Spleen (tissue), 8 donors: ENCODE measurements at regions not wholly inside any gene's neighbourhood (a gene's known extent, or its start where the extent isn't known, plus 50 kb on each side); places are given as distances from the start of the nearest gene placed in this dataset.

ENCODE experiments used
- DNase-seq: peaks from one replicate; pipeline ENCODE4 v3.0.0-alpha.2; 2020
- H3K27ac ChIP-seq, 8 donors: fragments of 200-600 bp; sonication (generic) in 7 of 8; 1 replicate in 4 of 8; 2 replicates in 4 of 8; pipeline versions ENCODE4 v1.5.0 to v1.8.0; 2016 to 2021; ENCODE audit warnings: inconsistent platforms in 4 of 8, mild to moderate bottlenecking in 4 of 8, moderate library complexity in 1 of 8
- H3K27me3 ChIP-seq, 7 donors: fragments of 200-600 bp; sonication (generic) in 6 of 7; replicated peaks in 1 of 7; 1 replicate in 4 of 7; 2 replicates in 3 of 7; pipeline versions ENCODE4 v1.5.0 to v1.8.0; 2016 to 2021; ENCODE audit warnings: inconsistent platforms in 3 of 7, mild to moderate bottlenecking in 1 of 7
- H3K36me3 ChIP-seq, 6 donors: fragments of 200-600 bp; sonication (generic) in 5 of 6; 1 replicate in 4 of 6; 2 replicates in 2 of 6; pipeline versions ENCODE4 v1.5.0 to v1.8.0; 2016 to 2021; ENCODE audit warnings: inconsistent platforms in 2 of 6
- H3K4me1 ChIP-seq, 6 donors: fragments of 200-600 bp; sonication (generic) in 5 of 6; 1 replicate in 3 of 6; 2 replicates in 3 of 6; pipeline versions ENCODE4 v1.5.0 to v1.8.0; 2016 to 2021; ENCODE audit warnings: inconsistent platforms in 3 of 6
- H3K4me3 ChIP-seq, 8 donors: fragments of 200-600 bp; sonication (generic) in 7 of 8; 1 replicate in 4 of 8; 2 replicates in 4 of 8; pipeline versions ENCODE4 v1.5.0 to v1.8.0; 2016 to 2021; ENCODE audit warnings: inconsistent platforms in 4 of 8, mild to moderate bottlenecking in 4 of 8, moderate library complexity in 2 of 8
- H3K9me3 ChIP-seq, 8 donors: fragments of 200-600 bp; sonication (generic) in 7 of 8; 1 replicate in 4 of 8; 2 replicates in 4 of 8; pipeline versions ENCODE4 v1.5.0 to v1.8.0; 2016 to 2021; ENCODE audit warnings: inconsistent platforms in 4 of 8
- POLR2A ChIP-seq, 3 donors: fragments of 450-650 bp; IDR thresholded peaks; one replicate each; pipeline ENCODE4 v1.5.1; 2017; ENCODE audit warnings: antibody characterized with exemption in 3 of 3, mild to moderate bottlenecking in 1 of 3
- POLR2AphosphoS5 ChIP-seq, 3 donors: sonication (generic); formaldehyde crosslinking; IDR thresholded peaks; one replicate each; pipeline ENCODE4 v1.5.1; 2017; ENCODE audit warnings: antibody characterized with exemption in 3 of 3
- intact Hi-C: fragments of 100-400 bp; cut with DNase I; formaldehyde crosslinking; loops from one replicate; pipeline ENCODE4 v1.15.0; 2023; ENCODE audit warnings: low total_unique reads
- TF ChIP-seq, protein P1 (sequence below), 11 experiments: fragments of 200-600 bp in 7 of 11; fragments of 450-650 bp in 4 of 11; sonication (generic) in 4 of 11; IDR thresholded peaks in 8 of 11; conservative IDR thresholded peaks in 3 of 11; 1 replicate in 7 of 11; 2 replicates in 4 of 11; pipeline versions ENCODE4 v1.4.0 to v1.8.0; 2016 to 2021; ENCODE audit warnings: antibody characterized with exemption in 11 of 11, inconsistent platforms in 4 of 11, mild to moderate bottlenecking in 1 of 11
- donor health status: DM: no; HTN: no; CAD: no; lungs with moderate emphysema.
- donor health status: DM: no; HTN: no; CAD: no.
- donor health status: DM: no; HTN: no; CAD: no.
- donor health status: DM: yes; HTN: yes; CAD: no.

DNA sequence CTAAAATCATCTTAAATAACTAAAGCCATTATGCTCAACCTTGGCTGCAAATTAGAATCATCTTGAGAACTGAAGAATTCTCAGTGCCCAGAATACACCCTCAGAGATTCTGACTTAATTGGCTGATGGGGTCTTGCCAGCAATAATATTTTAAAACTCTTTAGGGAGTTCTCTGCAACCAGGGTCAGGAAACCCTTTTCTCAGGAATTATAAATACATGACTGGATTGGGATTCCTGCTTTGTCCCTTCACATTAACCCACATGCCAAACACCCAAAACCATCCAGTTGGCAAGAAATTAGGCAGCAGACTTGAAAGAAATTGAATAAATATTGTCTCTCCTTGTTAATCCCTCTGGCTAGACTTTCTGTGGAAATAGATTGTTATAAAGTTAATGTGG is 482.3 kb upstream of the NECTIN3 start:
- DNase-seq = no peak
- Histone ChIP-seq H3K4me1 (no peaks in the 10 kb centered on the region), H3K27ac (no peak overlapping the region), H3K9me3 (peaks cover 0 to 16% (median 2%) of the 10 kb centered on the region in 8 donors), H3K27me3 (no peaks in the 10 kb centered on the region), H3K36me3 (no peaks in the 10 kb centered on the region), H3K4me3 (no peak overlapping the region)
- TF ChIP-seq POLR2A (IDR thresholded peaks at IDR 0.05) (no peak), POLR2AphosphoS5 (IDR thresholded peaks at IDR 0.05) (no peak)
- TF ChIP-seq, protein P1, sequence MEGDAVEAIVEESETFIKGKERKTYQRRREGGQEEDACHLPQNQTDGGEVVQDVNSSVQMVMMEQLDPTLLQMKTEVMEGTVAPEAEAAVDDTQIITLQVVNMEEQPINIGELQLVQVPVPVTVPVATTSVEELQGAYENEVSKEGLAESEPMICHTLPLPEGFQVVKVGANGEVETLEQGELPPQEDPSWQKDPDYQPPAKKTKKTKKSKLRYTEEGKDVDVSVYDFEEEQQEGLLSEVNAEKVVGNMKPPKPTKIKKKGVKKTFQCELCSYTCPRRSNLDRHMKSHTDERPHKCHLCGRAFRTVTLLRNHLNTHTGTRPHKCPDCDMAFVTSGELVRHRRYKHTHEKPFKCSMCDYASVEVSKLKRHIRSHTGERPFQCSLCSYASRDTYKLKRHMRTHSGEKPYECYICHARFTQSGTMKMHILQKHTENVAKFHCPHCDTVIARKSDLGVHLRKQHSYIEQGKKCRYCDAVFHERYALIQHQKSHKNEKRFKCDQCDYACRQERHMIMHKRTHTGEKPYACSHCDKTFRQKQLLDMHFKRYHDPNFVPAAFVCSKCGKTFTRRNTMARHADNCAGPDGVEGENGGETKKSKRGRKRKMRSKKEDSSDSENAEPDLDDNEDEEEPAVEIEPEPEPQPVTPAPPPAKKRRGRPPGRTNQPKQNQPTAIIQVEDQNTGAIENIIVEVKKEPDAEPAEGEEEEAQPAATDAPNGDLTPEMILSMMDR (IDR thresholded peaks at IDR 0.05 in 8 of 11, conservative IDR thresholded peaks at IDR 0.05 in 3 of 11) = no peak
- intact Hi-C loops = no loop called here

DNA sequence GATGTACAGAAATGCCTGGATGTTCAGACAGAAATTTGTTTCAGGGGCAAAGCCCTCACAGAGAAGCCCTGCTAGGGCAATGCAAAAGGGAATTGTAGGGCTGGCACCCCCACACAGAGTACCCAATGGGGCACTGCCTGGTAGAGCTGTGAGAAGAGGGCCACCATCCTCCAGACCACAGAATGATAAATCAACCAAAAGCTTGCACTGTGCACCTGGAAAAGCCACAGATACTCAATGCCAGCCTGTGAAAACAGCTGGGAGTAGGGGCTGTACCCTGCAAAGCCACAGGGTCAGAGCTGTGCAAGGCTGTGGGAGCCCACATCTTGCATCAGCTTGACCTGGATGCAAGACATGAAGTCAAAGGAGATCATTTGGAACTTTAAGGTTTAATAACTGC is 477.9 kb upstream of the NECTIN3 start:
- DNase-seq = no peak
- Histone ChIP-seq H3K36me3 (no peaks in the 10 kb centered on the region), H3K4me3 (no peak overlapping the region), H3K27me3 (no peaks in the 10 kb centered on the region), H3K4me1 (no peaks in the 10 kb centered on the region), H3K27ac (no peak overlapping the region), H3K9me3 (peaks cover 0 to 38% (median 17%) of the 10 kb centered on the region in 8 donors)
- TF ChIP-seq POLR2A (IDR thresholded peaks at IDR 0.05) = no peak
- TF ChIP-seq POLR2AphosphoS5 (IDR thresholded peaks at IDR 0.05) = no peak
- TF ChIP-seq, protein P1 (IDR thresholded peaks at IDR 0.05 in 8 of 11, conservative IDR thresholded peaks at IDR 0.05 in 3 of 11) = no peak
- intact Hi-C loops = no loop called here

DNA sequence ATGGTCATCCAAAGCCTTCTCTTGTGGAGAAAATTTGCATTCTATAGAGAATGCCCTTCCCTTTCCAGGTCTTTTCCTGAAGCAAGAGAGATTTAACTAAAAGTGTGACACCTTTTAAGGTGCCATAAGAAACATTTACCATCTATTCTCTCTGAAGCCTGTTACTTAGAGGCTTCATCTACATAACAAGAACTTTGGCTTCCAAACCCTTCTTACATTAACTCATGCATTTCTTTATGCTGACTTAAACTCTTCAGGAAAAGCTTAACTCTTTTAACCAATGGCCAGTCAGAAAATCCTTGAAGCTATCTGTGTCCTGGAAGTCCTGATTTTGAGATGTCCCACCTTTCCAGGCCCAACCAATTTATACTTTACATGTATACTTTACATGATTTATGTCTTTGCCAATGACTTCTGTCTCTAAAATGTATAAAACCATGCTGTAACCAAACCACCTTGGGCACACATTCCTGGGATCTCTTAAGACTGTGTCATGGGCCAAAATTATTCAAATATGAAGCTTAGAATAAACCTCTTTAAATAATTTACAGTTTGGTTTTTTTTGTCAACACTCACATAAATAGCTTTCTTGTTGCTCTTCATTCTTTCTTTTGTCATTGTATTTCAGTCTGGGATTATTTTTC is 472.6 kb upstream of the NECTIN3 start:
- no peaks in the 10 kb centered on the region for H3K36me3 ChIP-seq
- intact Hi-C loops = no loop called here
- no peak overlapping the region for H3K27ac ChIP-seq
- H3K4me1 ChIP-seq = no peaks in the 10 kb centered on the region
- no peak for TF ChIP-seq POLR2A (IDR thresholded peaks at IDR 0.05)
- TF ChIP-seq, protein P1 (IDR thresholded peaks at IDR 0.05 in 8 of 11, conservative IDR thresholded peaks at IDR 0.05 in 3 of 11) = no peak
- TF ChIP-seq POLR2AphosphoS5 (IDR thresholded peaks at IDR 0.05) = no peak
- DNase-seq = no peak
- H3K4me3 ChIP-seq = no peak overlapping the region
- H3K27me3 ChIP-seq = no peaks in the 10 kb centered on the region
- H3K9me3 ChIP-seq = peaks cover 0 to 25% (median 17%) of the 10 kb centered on the region in 8 donors

DNA sequence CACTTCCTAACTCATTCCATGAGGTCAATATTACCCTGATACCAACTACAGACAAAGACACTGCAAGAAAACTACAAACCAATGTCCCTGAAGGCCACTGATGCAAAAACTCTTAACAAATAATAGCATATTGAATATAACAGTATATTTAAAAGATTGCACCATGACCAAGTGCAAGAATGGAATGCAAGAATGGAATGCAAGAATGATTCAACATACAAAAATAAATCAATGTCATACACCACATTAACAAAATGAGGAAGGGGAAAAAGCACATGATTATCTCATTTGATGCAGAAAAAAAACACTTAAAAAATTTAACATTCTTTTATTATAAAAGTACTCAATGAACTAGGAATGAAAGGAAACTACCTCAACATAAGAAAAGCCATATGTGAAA is 463.1 kb upstream of the NECTIN3 start:
- H3K27ac ChIP-seq = no peak overlapping the region
- TF ChIP-seq POLR2AphosphoS5 (IDR thresholded peaks at IDR 0.05) = no peak
- TF ChIP-seq, protein P1 (IDR thresholded peaks at IDR 0.05 in 8 of 11, conservative IDR thresholded peaks at IDR 0.05 in 3 of 11) = no peak
- no peak for TF ChIP-seq POLR2A (IDR thresholded peaks at IDR 0.05)
- no peak overlapping the region for H3K4me3 ChIP-seq
- no peaks in the 10 kb centered on the region for H3K27me3 ChIP-seq
- H3K4me1 ChIP-seq = no peaks in the 10 kb centered on the region
- no peaks in the 10 kb centered on the region for H3K36me3 ChIP-seq
- intact Hi-C loops = no loop called here
- H3K9me3 ChIP-seq = no peaks in the 10 kb centered on the region
- no peak for DNase-seq
